Activated CD8-positive, alpha-beta memory T cell treated with anti-CD3 and anti-CD28 coated beads for 36 hours (primary cell): ENCODE measurements at regions not wholly inside any gene's neighbourhood (a gene's known extent, or its start where the extent isn't known, plus 50 kb on each side); places are given as distances from the start of the nearest gene placed in this dataset.

Experiments used
- CTCF ChIA-PET: fragments of 350-600 bp; sonication (Branson Sonifier 250); formaldehyde crosslinking; loops from one replicate; lab custom pipeline; 2021; ENCODE audit warnings: antibody characterized with exemption; lab: Charles Lee
- POLR2A ChIA-PET: fragments of 350-600 bp; sonication (Branson Sonifier 250); formaldehyde crosslinking; loops from one replicate; lab custom pipeline; 2021; ENCODE audit warnings: antibody characterized with exemption; lab: Charles Lee

GRCh38 chr1:21350202-21350885 lies 60.1 kb upstream of the ECE1 start:
- ChIA-PET POLR2A (no interaction called here), CTCF (no interaction called here)

- ChIA-PET CTCF (no interaction called here), POLR2A (no interaction called here)
These were observed 59.4 kb upstream of the ECE1 start for GRCh38 chr1:21349693-21350092.

GRCh38 chr1:21347072-21347581 lies 56.9 kb upstream of the ECE1 start:
- CTCF ChIA-PET, result no interaction called here
- POLR2A ChIA-PET, result no interaction called here

- CTCF ChIA-PET, result interaction anchor here (1.0 to 1.4 kb wide), 2 partner anchors 10 to 22 kb away, joined by 3 to 7 read pairs; no protein-coding TSS in a partner anchor
- POLR2A ChIA-PET, result no interaction called here
These were observed 56.3 kb upstream of the ECE1 start for GRCh38 chr1:21346365-21347071.

- ChIA-PET CTCF (interaction anchor here (1.0 to 1.8 kb wide), 9 partner anchors 8 to 90 kb away, joined by 3 to 11 read pairs (median 4); no protein-coding TSS in a partner anchor), POLR2A (interaction anchor here (0.6 to 2.6 kb wide), 7 partner anchors 10 to 93 kb away, joined by 3 to 21 read pairs (median 6); partner anchors contain the start of gene ECE1)
These were observed 54.6 kb upstream of the ECE1 start for GRCh38 chr1:21344750-21345443.

- ChIA-PET POLR2A (interaction anchor here (0.9 to 2.6 kb wide), 5 partner anchors 9 to 54 kb away, joined by 5 to 21 read pairs (median 11); partner anchors contain the start of gene ECE1), CTCF (interaction anchor here (0.6 to 1.8 kb wide), 5 partner anchors 9 to 91 kb away, joined by 3 to 11 read pairs (median 4); no protein-coding TSS in a partner anchor)
These were observed 54.0 kb upstream of the ECE1 start for GRCh38 chr1:21344098-21344749.

- ChIA-PET CTCF (interaction anchor here (0.6 kb wide), 1 partner anchor 90 kb away, joined by 3 read pairs; no protein-coding TSS in a partner anchor), POLR2A (interaction anchor here (0.6 to 2.6 kb wide), 2 partner anchors 49 to 50 kb away, joined by 3 to 21 read pairs; no protein-coding TSS in a partner anchor)
These were observed 52.9 kb upstream of the ECE1 start for GRCh38 chr1:21342961-21343838.

- POLR2A ChIA-PET, result no interaction called here
- CTCF ChIA-PET, result interaction anchor here (1.3 kb wide), 1 partner anchor 68 kb away, joined by 3 read pairs; no protein-coding TSS in a partner anchor
These were observed 51.3 kb upstream of the ECE1 start for GRCh38 chr1:21341517-21342078.

- CTCF ChIA-PET, result interaction anchor here (1.3 kb wide), 1 partner anchor 67 kb away, joined by 3 read pairs; no protein-coding TSS in a partner anchor
- POLR2A ChIA-PET, result no interaction called here
These were observed 50.8 kb upstream of the ECE1 start for GRCh38 chr1:21341022-21341421.

GRCh38 chr1:21340230-21340945 lies 50.1 kb upstream of the ECE1 start:
- CTCF ChIA-PET, result no interaction called here
- POLR2A ChIA-PET, result no interaction called here
